Stromal cell of bone marrow (primary cell): ENCODE measurements at regions not wholly inside any gene's neighbourhood (a gene's known extent, or its start where the extent isn't known, plus 50 kb on each side); places are given as distances from the start of the nearest gene placed in this dataset.

ENCODE experiments used
- DNase-seq: peaks from one replicate; pipeline ENCODE4 v3.0.0-alpha.2; 2012; ENCODE audit warnings: low read depth

DNA sequence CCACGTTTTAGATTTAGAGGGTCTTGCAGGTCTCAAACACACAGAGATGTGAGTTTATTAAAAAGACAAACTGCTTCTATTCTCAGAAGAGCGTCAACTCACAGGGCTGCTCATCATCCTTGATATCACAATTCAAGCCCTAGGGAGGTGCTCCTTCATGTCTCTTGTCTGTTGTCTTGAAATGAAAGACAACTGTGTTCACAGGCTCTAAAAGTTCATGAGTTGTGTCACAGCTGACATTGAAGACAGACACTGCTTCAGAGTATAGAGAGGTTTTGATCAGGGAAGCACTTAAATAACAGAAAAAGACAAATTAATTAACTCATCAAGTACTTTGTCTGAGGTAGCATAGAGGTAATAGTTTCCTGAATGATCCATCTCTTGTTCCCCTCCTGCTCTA is 1917.6 kb upstream of the WWC1 start:
- no peak for DNase-seq

- DNase-seq: no peak
Measured at GRCh38 chr5:166377756-166378155, 1913.7 kb upstream of the WWC1 start.

- DNase-seq: no peak
Measured at GRCh38 chr5:166379517-166379916, 1911.9 kb upstream of the WWC1 start.

DNA sequence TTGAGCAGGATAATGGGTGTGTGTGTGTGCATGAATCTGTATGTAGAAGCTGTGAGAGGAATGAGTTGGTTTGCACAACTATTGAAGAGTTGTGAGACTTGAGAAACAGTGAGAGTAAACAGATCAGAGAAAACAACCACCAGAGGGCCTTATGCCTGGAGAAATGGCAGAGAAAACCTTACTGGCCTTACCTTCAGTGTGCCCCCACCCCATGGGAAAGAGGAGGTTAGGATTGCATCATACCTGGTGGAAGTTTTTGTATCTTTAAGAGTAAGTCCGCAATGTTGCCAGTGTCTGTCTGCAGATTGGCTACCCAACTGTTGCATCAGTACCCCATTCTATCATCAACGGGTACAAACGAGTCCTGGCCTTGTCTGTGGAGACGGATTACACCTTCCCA is 1909.4 kb upstream of the WWC1 start:
- no peak for DNase-seq

DNA sequence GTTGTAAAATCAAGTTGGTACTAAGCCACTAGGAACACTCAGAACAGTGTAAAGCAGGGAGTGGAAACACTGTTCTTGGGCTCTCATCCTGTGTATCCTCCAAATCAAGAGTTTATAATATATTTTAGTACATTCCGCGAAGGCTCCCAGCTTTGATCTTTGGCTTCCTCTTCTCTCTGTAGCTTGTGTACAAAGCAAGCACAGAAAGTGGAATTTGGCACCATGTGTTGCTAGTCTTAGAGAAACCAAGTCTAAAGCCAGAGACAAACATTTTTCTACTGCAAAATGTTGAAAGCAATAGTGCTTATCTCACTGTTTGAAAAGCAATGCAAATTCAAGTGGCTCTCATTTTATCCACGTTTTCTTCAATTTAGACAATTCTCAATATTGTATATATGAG is 1893.3 kb upstream of the WWC1 start:
- DNase-seq: no peak

DNA sequence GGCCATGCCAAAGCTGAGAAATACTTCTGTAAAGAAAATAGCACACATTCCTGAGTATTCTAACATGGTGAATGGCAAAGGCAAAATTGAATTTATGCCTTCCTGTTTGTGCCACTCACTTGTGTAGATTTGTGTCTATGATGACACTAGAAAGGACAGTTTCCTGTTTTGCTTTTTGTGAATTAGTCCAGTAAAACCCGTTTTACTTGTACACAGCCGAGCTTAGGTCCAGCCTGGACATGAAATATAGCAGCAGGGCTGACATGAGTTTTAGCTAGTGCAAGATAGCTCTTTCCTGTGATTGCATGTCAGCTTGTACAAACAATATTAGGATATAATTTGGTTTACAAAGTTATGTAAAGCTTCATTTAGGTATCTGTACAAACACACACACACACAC is 1891.7 kb upstream of the WWC1 start:
- DNase-seq: no peak

DNA sequence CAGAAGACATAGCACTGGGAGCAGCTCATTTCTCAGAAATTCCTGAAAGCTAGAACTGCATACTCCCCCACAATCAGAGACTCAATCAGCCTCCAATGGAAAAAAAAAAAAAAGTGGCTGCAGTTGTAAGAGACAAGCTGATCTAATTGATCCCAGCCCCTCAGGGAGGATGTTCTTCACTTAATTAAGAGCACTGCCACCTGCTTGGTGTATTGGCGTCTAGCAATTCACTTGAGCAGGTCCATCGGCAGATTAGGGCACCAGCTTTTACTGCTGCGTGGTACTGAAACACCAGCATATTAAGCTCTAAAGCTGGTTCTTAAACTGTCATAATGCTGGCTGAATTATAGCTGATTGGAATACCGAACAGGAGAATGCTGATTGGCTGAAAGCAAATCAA is 1890.1 kb upstream of the WWC1 start:
- DNase-seq: no peak

GRCh38 chr5:166412191-166412590 is 1879.3 kb upstream of the WWC1 start:
- DNase-seq: no peak

DNA sequence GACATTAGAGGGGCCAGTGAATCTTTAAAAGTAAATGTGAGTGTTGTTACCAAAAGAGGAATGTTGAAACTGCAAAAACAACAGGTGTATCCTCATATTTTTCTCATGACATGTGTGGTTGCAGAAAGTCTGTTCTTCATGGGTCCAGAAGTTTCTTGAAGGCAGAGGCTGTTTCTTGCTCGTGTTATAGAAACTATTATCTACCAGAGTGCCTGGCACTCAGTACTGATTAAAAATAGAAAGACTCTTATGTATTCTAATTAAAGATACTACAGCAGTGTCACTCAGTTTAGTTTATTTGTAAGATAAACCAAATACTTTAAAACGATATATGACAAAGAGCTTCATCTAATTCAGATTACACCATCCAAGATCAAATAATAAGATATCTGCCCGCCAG is 1864.2 kb upstream of the WWC1 start:
- no peak for DNase-seq

DNA sequence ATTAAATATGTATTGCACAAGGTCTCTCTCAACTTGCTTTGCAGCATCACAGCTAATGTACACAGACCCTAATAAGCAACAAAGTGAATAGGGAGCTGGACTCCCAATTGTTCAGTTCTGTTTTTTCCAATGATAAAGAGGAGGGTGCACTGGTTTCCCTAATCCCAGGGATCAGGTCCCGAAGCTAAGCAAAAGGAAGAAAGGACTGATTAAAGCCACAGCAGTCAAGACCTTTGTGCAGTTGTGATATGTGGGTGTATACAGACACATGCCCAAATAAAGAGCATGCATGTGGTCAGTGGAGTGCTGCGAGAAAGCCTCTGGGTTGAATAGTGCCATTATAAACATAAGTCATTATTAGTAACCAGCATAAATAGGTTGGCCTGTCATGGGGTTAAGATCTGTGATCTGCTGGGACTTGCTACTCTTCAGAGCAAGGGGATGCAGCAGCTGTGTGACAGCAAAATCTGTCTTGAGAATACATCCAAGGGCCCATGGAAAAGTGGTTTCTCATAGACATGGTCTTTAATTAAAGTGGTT is 1863.1 kb upstream of the WWC1 start:
- DNase-seq: no peak

GRCh38 chr5:166430491-166431319 is 1860.7 kb upstream of the WWC1 start:
- DNase-seq: no peak

- DNase-seq: no peak
Measured at GRCh38 chr5:166431456-166431855, 1860.0 kb upstream of the WWC1 start.

DNA sequence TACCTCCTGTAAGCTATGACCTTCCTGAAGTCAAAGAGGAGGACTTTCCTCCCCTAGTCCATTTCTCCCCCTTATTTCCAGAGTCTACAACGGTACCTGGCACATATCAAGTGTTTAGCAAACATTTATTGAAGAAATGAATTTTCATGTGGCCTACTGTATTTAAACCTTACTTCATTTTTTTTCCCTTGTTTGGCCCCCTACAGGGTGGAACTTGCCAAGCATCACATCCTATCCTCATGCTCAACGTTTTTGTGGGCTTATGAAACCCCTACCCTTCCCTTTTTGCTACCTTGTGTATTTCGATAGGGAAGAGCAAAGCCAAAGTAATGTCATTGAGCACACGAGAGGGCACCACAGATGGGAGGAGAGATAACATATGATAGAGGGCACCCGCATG is 1857.8 kb upstream of the WWC1 start:
- no peak for DNase-seq

DNA sequence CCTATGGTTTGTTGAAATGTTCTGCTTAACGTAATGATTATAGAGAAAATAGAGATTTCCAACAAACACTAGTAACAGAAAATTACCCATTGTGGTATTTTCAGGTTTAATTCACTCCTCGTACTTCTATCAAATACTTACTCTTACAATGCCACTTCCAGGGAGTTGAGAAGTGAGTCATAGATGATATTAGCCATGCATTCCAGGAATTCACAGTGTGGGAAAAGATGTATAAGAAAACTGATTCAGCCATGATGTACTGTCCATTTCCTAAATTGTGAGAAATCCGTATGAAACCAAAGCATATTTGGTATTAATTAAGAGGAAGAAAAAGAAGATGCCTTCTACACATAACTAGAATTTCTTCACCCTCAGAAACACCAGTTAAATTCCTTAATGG is 1854.6 kb upstream of the WWC1 start:
- DNase-seq: no peak

DNA sequence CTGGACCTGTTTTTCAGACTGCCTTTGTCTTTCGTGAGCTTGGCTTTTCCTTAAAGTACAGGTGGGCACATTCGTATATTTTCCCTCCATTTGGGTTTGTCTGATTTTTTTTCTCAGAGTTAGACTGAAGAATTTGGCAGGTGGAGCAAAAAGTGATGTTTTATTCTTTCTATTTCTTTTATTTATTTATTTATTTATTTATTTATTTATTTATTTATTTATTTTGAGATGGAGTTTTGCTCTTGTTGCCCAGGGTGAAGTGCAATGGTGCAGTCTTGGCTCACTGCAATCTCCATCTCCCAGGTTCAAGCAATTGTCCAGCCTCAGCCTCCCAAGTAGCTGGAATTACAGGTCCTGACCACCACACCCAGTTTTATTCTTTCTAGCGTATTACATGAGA is 1805.1 kb upstream of the WWC1 start:
- DNase-seq: no peak

- no peak for DNase-seq
Measured at GRCh38 chr5:166488560-166488959, 1802.9 kb upstream of the WWC1 start.

DNA sequence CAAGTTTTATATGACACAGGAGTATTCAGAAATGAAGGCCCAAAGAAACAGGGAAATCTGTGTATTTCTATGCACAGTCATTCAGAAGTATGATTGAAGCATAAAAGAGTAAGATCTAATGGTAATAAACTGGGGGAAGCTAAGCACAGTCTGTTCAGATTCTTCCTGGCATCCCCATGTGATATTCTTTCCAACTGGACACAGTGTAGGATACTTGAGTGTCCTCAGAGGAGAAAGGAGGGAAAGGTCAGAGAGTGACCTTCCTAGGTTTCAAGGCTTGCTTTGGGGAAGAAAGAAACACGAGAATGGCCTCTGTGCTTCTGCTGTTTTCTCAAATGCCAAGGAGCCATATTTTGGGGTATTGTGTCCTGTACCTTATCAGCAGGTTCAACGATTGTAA is 1798.4 kb upstream of the WWC1 start:
- DNase-seq: no peak

- DNase-seq: no peak
Measured at GRCh38 chr5:166493612-166494011, 1797.8 kb upstream of the WWC1 start.

GRCh38 chr5:166497496-166498104 is 1793.8 kb upstream of the WWC1 start:
- no peak for DNase-seq

GRCh38 chr5:166499447-166500240 is 1791.8 kb upstream of the WWC1 start:
- DNase-seq: no peak

DNA sequence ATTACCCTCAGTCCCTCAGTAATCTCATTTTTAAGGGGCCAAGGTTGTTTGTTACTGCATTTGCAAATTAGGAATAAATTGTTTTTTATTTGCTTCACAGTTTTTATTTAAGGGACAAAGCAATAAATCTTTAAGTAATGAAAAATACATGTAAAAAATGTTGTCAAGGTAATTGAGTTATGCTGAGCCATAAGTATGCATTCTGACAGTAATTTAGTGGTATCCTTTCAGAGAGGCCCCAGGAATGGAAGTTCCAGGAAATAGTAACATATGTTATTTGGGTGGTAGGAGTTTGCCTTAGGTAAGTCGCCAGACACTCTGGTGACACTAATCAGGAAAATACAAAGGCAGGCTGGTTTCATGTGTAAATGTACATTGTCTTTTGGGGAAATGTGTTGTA is 1787.9 kb upstream of the WWC1 start:
- DNase-seq: no peak

GRCh38 chr5:166505067-166505466 is 1786.4 kb upstream of the WWC1 start:
- no peak for DNase-seq

GRCh38 chr5:166505544-166505943 is 1785.9 kb upstream of the WWC1 start:
- no peak for DNase-seq
